Mammary epithelial cell (primary cell): ENCODE measurements at regions not wholly inside any gene's neighbourhood (a gene's known extent, or its start where the extent isn't known, plus 50 kb on each side); places are given as distances from the start of the nearest gene placed in this dataset.
"Not testable (repeated sequence)": the region's sequence is repeated elsewhere in the genome, so short reads cannot be mapped to it uniquely, and the experiment has no call there.

Source experiments
- EZH2 ChIP-seq: IDR thresholded peaks from 2 replicates; pipeline ENCODE4 v1.6.1; 2012; ENCODE audit warnings: low read length, inconsistent platforms, borderline replicate concordance
- TF ChIP-seq, protein P1 (sequence below), 2 donors: IDR thresholded peaks in 1 of 2; conservative IDR thresholded peaks in 1 of 2; 2 replicates each; pipeline ENCODE4 v1.5.1; 2011 to 2012; ENCODE audit warnings: inconsistent platforms in 2 of 2, low read length in 2 of 2, mild to moderate bottlenecking in 2 of 2, control low read depth in 1 of 2, low read depth in 1 of 2; ENCODE audit not compliant: insufficient read depth in 1 of 2; ENCODE audit errors: extremely low read depth in 1 of 2

DNA sequence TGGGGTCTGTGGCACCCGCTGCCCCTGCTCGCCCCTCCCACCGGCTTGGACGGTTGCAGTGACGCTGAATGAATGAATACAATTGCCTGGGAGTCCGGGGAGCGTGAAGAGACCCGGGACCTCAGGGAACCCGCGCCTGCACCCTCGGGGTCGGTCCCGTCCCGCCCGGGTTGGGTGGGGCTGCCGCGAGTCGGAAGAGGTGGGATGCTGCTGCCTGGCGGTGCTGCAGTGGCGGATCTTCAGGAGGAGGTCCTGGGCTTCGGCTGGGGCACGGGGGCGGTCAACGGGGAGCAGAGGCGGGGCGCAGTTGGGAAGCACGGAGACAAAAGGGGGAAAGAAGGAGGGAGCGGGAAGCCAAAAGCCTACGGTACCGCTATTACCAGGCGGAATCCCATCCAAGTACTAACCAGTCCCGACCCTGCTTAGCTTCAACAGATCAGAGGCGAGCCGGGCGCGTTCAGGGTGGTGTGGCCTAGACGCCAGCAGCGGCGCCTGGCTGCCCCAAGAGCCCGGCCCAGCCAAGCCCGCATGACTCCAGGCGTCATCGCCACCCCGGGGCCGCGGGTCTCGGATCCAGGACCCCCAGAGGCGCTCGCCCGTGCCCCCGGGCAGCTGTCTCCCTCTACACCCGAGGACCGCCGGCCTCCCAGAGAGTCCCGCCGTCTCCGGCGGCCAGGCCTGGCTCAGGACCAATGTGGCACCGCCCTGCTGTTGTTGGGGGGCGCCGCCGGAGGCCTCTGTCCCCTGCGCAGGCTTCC, 1612.3 kb downstream of the SPATA31A7 start:
- TF ChIP-seq EZH2: not testable (repeated sequence)
- TF ChIP-seq, protein P1, sequence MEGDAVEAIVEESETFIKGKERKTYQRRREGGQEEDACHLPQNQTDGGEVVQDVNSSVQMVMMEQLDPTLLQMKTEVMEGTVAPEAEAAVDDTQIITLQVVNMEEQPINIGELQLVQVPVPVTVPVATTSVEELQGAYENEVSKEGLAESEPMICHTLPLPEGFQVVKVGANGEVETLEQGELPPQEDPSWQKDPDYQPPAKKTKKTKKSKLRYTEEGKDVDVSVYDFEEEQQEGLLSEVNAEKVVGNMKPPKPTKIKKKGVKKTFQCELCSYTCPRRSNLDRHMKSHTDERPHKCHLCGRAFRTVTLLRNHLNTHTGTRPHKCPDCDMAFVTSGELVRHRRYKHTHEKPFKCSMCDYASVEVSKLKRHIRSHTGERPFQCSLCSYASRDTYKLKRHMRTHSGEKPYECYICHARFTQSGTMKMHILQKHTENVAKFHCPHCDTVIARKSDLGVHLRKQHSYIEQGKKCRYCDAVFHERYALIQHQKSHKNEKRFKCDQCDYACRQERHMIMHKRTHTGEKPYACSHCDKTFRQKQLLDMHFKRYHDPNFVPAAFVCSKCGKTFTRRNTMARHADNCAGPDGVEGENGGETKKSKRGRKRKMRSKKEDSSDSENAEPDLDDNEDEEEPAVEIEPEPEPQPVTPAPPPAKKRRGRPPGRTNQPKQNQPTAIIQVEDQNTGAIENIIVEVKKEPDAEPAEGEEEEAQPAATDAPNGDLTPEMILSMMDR (conservative IDR thresholded peaks at IDR 0.05 in 1 of 2, IDR thresholded peaks at IDR 0.05 in 1 of 2; ENCODE audit: extremely low read depth in 1 of 2, insufficient read depth in 1 of 2, low read depth in 1 of 2, low read length in 2 of 2): not testable (repeated sequence)
